Hepatic stellate cell (primary cell): ENCODE measurements at regions not wholly inside any gene's neighbourhood (a gene's known extent, or its start where the extent isn't known, plus 50 kb on each side); places are given as distances from the start of the nearest gene placed in this dataset.
"Not testable (repeated sequence)": the region's sequence is repeated elsewhere in the genome, so short reads cannot be mapped to it uniquely, and the experiment has no call there.

Experiments
- DNase-seq: peaks from one replicate; pipeline ENCODE4 v3.0.0; 2011; ENCODE audit warnings: low spot score

DNA sequence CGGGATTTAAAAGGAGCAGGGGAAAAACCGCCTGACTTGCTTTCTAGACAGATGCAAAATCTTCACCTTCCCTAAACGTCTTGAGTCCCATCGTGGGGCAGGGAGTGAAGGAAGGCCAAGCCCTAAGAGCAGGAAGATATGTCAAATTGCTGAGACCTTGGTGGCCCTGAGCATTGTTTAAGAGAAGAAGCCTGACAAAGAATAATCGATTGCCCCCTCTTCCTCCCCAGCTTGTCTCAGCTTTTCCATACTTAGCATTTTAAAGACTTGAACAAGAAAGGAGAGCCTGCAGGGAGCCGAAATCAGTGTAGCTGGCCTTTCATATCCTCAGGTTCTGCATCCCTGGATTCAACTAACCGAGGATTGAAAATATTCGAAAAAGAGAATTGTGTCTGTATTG lies 157.6 kb upstream of the DLX2 start:
- DNase-seq = no peak

DNA sequence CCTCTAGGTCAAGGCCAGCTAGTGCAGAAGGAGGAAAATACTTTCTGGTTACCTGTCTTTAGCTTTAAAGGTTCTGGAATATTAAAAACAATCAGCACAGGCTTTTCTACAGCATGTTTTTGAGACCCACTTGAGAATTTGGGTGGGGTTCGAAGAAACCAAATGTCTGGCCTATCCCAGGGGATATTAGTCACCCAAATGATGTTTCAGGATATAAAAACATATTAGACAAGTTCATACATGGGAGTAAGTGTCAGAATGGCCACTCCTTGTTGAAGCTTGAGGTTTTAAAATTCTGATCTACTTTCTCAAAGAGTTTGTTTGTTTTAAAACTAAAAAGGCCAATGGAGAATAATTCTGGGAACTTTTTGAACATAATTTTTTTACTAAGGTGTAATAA lies 158.6 kb upstream of the DLX2 start:
- peak; percentile 45 for DNase-seq

DNA sequence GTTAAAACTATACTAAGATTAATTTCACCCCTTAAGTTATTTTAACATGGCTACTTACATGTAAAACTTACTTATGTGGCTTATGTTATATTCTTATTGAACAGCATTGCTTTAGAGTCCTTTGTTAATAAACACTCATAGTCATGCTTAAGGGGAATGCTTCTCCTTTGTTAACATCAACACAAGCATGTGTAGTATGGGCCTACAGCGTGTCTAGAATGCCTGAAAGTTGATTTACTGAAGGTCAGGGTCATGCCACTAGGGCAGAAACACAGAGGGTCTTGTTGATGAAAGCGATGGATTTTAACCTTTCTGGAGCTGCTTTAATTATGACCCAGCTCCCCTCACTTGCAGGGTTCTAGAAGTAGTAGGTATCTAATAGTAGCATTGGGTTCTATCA lies 159.8 kb upstream of the DLX2 start:
- no peak for DNase-seq

DNA sequence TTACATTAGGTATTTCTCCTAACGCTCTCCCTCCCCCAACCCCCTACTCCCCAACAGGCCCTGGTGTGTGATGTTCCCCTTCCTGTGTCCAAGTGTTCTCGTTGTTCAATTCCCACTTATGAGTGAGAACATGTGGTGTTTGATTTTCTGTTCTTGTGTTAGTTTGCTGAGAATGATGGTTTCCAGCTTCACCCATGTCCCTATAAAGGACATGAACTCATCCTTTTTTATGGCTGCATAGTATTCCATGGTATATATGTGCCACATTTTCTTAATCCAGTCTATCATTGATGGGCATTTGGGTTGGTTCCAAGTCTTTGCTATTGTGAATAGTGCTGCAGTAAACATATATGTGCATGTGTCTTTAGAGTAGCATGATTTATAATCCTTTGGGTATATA lies 162.1 kb upstream of the DLX2 start:
- DNase-seq = not testable (repeated sequence)

DNA sequence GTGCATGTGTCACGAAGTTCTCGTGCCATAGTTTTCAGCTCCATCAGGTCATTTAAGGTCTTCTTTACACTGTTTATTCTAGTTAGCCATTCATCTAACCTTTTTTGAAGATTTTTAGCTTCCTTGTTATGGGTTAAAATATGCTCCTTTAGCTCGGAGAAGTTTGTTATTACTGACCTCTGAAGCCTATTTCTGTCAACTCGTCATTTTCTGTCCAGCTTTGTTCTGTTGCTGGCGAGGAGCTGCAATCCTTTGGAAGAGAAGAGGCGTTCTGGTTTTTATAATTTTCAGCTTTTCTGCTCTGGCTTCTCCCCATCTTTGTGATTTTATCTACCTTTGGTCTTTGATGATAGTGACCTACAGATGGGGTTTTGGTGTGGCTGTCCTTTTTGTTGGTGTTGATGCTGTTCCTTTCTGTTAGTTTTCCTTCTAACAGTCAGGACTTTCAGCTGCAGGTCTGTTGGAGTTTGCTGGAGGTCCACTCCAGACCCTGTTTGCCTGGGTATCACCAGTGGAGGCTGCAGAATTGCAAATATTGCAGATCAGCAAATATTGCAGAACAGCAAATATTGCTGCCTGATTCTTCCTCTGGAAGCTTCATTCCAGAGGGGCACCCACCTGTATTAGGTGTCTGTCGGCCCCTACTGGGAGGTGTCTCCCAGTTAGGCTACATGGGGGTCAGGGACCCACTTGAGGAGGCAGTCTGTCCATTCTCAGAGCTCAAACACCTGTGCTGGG lies 157.7 kb upstream of the ITGA6 start:
- not testable (repeated sequence) for DNase-seq

DNA sequence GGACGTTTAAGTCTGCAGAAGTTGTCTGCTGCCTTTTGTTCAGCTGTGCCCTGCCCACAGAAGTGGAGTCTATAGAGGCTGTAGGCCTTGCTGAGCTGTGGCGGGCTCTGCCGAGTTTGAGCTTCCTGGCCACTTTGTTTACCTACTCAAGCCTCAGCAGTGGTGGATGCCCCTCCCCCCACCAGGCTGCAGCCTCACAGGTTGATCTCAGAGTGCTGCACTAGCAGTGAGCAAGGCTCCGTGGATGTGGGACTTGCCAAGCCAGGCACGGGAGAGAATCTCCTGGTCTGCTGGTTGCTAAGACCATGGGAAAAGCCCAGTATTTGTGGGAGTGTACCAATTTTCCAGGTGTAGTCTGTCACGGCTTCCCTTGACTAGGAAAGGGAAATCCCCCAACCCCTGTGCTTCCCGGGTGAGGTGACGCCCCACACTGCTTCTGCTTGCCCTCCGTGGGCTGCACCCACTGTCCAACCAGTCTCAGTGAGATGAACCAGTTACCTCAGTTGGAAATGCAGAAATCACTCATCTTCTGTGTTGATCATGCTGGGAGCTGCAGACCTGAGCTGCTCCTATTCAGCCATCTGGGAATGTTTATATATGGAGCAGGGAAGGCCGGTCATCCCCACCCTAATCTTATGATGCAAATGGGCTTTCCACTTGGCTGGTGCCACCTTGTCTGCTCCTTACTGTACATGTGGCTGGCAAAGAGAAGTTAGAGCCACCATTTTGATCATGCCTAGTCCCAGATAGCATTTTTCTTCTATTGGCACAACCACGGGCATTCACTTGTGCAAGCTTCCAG lies 156.9 kb upstream of the ITGA6 start:
- DNase-seq = no peak

DNA sequence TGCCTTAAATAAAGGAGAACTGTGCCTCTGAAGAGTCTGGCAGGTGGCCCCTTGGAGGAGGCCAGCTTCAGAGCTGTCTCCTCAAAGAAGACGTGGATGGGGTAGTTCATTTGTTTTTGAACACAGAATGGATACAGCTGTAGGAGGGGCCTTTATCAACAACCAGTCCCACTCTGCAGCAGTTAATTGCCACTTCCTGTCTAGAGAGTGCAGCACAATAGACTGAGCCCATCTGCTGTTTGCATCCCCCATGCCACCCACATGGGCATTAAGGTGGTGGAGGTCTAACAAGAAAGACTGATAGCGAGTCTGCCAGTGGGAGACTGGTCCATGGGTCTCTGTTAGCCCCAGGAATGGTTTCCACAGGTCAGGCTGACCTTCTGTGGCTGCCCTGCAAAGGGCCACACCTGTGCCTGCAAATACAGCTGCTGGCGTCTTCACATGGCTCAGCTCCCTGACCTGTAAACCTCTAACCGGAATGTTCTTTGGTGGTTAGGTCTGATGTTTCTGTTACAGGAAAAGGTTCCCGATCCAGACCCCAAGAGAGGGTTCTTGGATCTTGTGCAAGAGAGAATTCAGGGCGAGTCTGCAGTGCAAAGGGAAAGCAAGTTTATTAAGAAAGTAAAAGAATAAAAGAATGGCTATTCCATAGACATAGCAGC lies 153.3 kb upstream of the ITGA6 start:
- DNase-seq = no peak

DNA sequence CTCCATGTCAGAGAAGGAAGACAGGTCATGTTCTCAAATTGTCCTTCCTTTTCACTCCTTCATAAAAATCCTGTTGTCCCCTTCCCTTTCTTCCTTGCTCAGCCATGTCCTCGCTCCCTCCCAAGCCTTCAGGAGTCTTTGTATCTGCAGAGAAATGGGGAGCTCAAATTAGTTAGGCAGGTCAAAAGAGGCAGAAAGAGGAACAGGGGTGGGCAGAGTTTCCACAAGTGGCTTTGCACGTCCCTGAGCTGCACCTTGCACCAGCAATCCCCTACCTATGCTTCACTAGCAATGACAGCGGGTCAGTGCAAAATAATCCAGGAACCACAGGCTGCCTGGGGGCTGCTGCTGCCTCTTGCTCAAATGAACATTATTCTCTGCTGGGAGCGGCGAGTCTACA lies 152.1 kb upstream of the ITGA6 start:
- DNase-seq = no peak

DNA sequence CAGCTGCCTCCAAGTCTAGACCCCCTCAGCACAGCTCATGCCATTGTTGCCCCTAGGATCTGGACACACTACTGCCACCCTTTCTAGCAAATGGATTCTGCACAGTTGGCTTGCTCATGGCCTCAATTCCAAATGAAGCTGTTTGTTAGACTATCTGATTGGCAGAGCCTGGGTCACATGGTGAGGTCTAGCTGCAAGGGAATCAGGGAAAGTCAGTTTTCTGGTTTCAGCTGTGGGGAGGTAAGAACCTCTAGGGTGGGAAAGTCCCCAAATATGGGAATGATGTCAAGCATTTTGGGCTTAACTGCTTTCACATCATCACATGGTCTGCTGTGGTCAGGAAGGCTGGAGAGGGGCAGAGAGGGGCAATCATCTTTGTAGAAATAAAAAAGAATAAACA lies 150.4 kb upstream of the ITGA6 start:
- no peak for DNase-seq

DNA sequence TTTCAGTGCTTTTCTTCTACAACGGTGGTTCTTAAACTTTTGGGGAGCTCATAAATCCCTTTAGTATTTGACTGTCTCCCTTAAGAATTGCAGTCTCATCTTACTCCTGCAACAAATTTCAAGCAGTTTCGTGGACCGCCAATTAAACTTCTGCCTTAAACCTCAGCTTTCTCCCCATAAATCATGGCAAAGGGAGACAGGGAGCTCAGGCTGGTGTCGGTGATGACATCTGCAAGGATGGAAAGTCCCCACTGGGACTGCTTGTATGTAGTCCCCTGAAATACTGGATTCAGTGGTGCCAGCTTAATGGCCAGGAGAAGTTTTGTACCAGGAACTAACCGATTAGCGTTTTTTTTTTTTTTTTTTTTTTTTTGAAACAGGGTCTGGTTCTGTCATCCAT lies 148.7 kb upstream of the ITGA6 start:
- no peak for DNase-seq

DNA sequence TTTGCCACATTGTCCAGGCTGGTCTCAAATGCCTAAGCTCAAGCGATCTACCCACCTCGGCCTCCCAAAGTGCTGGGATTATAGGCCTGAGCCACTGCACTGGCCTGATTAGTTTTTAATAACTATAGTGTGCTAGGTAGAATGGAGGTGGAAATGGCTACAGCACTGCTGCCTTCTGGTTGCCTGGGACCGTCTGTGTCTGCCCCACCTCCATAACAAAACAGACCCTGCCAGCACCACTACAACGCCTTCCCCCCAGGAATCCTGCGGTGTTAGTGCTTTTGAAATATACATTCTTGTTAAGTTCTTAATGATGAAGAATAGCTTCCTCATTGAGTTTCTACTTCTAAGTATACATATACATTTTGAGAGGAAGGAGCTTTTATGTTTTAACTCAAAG lies 148.2 kb upstream of the ITGA6 start:
- no peak for DNase-seq

DNA sequence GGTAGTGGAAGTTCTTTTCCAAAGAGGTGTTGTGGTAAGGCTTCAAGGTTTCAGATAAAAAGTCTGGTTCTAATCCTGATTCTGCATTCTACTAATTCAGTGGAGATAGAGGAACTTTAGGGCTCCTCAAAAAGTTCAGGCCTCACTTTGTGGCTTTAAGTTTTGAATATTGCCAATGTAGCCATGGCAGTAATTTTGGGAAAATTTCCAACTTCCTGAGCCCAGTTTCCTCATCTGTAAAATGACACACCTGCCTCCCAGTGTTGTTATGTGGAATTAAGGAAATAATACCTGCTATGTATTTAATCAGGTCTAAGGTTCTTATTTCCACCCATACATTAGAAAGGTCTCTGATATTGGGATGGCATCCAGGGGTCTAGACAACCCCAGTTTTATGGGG lies 147.6 kb upstream of the ITGA6 start:
- no peak for DNase-seq

DNA sequence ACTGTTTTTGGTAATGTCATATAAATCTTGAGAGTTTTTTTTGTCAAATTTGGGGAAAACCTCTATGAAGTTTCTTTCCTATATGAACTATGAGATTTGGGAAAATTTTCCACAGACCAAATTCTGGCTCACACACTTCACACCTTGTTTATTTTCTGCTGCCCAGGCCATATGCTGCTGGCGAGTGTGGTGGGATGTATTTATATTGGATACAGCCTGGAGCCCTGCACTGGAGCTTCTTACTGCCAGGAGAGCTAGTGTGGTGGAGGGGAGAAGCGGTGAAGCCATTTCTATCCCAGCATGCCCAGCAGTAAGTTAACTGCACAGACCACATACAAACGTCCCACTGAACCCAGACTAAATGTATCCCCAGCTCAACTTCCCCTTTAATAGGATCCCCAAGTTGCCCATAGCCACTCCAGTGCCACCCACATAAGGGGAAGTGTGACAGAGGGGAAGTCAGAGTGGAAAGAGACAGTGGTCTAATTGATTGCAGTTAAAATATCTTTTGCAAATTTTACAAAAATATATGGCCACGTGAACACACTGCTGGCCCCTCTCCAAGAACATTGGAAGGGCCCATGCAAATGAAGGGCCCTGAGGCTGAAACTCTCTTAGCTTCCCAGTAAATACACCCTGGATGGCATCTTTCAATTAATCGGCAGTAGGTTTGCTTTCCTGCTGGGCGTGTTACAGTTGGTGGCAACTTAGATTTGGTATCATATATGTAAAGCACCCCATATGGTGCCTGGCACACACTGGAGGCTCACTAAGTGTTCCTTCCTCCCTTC lies 146.6 kb upstream of the ITGA6 start:
- no peak for DNase-seq

DNA sequence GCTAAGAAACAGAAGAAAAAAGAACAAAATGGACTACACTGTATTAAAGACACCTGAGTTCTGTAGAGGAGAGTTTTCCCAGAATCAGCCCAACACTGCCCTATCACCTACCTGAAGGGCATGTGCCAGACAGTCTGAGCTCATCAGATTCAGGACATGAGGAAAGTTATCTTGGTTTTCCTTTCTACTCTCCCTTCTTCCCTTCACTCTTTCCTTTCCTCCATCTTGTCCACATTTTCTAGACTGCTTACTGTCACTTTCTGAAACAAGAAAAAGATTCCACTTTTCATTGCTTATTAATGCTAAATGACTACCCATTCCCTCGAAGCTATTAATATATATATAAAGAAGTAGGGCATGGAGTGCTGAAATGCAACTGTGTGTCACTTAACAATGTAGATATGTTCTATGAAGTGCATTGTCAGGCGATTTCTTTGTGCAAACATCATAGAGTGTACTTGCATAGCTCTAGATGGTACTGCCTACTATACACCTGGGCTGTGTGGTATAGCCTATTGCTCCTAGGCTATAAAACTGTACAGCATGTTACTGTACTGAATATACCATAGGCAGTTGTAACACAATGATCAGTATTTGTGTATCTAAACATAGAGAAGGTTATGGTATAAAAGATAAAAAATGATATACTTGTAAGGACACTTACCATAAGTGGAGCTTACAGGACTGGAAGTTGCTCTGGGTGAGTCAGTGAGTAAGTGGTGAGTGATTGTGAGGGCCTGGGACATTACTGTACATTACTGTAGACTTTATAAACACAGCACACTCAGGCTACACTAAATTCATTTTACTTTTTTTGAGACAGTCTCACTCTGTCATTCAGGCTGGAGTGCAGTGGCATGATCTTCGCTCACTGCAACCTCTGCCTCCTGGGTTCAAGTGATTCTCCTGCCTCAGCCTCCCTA lies 145.5 kb upstream of the ITGA6 start:
- no peak for DNase-seq

DNA sequence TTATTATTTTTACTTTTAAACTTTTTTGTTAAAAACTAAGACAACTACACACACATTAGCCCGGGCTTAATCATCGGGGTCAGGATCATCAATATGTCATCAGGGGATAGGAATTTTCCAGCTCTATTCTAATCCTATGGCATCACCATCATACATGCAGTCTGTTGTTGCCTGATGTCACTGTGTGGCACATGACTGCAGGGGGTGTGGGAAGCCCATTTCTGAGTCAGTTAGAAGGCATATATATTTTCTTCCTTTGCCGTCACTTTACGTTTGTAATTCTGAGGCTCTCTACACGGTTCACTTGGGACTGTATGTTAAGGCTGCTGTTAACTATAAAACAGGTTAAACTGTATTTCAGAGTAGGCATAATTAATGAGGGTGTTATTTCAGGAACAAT lies 144.4 kb upstream of the ITGA6 start:
- DNase-seq = peak; percentile 79

DNA sequence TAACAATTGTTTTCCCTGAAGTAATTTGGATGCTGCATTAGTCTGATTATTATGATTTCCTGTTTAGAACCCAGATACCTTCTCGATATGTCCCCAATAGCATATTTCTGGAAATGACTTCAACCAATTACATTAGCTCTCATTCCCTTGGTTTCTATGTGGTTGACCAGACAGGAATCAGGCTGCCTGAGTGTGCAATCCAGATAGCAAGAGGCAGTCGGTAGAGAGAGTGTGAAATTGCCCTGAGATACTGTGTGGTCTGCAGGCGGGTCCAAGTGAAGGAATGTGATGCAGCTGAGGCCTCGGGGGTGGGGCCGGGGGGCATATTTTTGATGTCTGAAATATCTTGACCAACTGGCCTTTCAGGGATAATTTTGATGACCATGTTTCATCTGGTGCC lies 143.9 kb upstream of the ITGA6 start:
- DNase-seq = no peak

DNA sequence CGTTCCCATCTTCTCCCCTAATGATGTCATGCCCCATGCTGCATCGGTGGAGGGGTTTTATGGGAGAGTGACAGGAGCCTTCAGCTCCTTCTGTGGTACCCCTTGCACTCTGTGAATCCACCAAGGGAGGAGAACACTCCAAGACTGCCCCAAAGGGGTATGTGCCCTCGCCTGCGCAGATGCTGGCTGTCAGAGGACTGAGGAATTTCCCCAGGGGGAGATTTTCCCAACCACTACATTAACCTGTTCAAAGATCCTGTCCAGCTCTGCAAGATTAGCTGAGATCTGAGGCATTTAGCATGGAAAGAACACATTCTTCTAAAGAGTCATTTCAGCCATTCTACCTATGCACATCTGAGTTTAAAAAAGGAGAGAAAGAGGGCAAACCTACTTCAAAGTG lies 143.2 kb upstream of the ITGA6 start:
- DNase-seq = no peak

DNA sequence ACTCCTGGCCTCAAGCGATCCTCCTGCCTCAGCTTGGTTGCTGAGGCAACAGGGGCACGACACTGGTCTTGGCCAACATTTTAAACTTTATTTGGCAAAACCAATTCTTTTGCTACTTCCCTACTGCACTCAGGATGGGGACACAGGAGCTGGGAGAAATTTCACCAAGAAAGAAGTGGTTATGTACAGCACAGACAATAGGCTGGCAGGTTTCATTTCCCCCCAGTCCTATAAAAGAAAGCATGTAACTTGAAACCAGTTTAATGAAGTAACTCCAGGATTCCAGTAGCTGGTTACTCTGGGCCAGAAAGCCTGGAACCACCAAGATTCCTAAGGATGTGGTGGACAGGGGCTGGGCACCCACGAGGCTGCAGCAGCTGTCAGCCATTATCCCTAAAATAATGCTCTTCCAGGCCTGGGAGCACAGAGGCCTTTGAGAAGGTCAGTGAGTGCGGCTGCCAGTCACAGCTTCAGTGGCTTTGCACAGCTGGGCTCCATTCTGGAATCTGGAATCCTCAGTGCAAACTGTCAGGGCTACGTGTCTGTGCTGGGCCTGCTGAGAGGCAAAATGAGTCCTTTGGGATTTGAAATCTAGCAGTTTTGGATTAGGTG lies 142.3 kb upstream of the ITGA6 start:
- peak; percentile 49 for DNase-seq

DNA sequence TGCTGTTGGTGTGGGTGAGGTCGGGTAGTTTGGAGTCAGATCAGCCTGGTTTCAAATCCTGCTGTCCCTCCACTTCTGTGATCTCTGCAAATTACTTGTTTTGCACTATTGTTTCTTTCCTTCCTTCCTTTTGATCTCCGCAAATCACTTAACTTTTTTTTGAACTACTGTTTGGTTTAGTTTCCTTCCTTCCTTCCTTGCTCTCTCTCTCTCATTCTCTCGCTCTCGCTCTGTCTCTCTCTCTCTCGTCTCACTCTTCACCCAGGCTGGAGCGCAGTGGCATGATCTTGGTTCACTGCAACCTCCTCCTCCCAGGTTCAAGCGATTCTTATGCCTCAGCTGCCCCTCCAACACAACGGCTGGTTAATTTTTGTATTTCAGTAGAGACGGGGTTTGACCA lies 141.6 kb upstream of the ITGA6 start:
- no peak for DNase-seq

DNA sequence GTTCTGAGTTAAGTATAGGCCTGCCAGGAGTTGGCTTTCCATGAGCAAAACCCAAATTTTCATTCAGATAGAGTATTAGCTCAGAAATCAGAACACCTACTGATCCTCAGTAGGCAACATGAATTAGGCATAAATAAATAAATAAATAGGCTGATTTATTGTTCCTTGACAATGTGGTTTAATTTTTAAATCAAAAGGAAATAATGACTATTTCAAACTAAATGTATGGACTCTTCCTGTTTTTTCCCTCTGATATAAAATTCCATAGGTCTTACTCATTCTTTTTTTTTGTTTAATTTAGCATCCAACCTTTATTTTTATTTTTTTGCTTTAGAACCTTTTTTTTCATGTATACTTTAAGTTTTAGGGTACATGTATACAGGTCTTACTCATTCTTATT lies 140.2 kb upstream of the ITGA6 start:
- DNase-seq = no peak
